NCI-H1436 (cell line): ENCODE measurements at regions not wholly inside any gene's neighbourhood (a gene's known extent, or its start where the extent isn't known, plus 50 kb on each side); places are given as distances from the start of the nearest gene placed in this dataset.

ENCODE experiments used
- DNase-seq: peaks from one replicate; lab custom pipeline; 2025; lab: John Stamatoyannopoulos, UW

DNA sequence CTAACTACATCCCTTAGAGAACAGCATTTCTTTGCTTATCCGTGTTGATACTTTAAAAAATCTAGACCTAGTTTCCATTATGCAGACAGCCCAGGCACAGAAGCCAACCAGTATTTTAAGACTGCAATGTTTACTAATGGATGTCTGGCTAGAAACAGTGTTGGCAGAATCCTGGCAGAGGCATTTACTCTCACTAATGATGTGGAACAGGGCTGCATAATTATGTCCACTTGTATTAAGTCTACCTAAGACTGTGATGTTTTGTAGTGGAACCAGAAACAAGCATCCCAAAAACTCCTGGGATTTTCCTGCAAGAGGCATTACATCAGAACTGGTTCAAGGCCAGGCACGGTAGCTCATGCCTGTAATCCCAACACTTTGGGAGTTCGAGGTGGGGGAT is 50.2 kb upstream of the PICALM start:
- DNase-seq: no peak
